PC-9 (cell line): ENCODE measurements at regions not wholly inside any gene's neighbourhood (a gene's known extent, or its start where the extent isn't known, plus 50 kb on each side); places are given as distances from the start of the nearest gene placed in this dataset.

Experiments used
- BruUV-seq: library from RNA; stranded (reverse); fragments of 400-500 nt; replicated peaks from 2 replicates; lab custom pipeline; 2021; lab: Mats Ljungman, UMichigan
- CTCF ChIA-PET: fragments of 300-600 bp; sonication (Branson Sonifier 250); formaldehyde crosslinking; loops from one replicate; lab custom pipeline; 2022; ENCODE audit warnings: antibody characterized with exemption; lab: Charles Lee
- POLR2A ChIA-PET: fragments of 300-600 bp; sonication (Branson Sonifier 250); formaldehyde crosslinking; loops from one replicate; lab custom pipeline; 2022; ENCODE audit warnings: antibody characterized with exemption; ENCODE audit not compliant: unreplicated experiment; lab: Charles Lee
- DNase-seq, 2 experiments: peaks; one replicate each; pipeline versions ENCODE4 v3.0.0 to v3.0.0-alpha.2; 2015 to 2022; ENCODE audit warnings: mixed read lengths in 1 of 2
- H2AFZ ChIP-seq: fragments of 200-600 bp; sonication (generic); 2 replicates; pipeline ENCODE4 v1.8.1; 2017; ENCODE audit warnings: antibody characterized with exemption
- H3F3A ChIP-seq: fragments of 200-600 bp; sonication (generic); 2 replicates; pipeline ENCODE4 v1.8.1; 2017; ENCODE audit warnings: antibody characterized with exemption, mild to moderate bottlenecking, low read depth; ENCODE audit not compliant: insufficient read depth
- H3K27ac ChIP-seq: fragments of 200-600 bp; sonication (generic); 2 replicates; pipeline ENCODE4 v1.6.1; 2016; ENCODE audit warnings: mixed run types
- H3K27me3 ChIP-seq: fragments of 200-600 bp; sonication (generic); 2 replicates; pipeline ENCODE4 v1.6.1; 2016; ENCODE audit warnings: low read depth, mixed run types; ENCODE audit not compliant: insufficient read depth
- H3K36me3 ChIP-seq: fragments of 200-600 bp; sonication (generic); 2 replicates; pipeline ENCODE4 v1.6.1; 2016; ENCODE audit warnings: low read depth, mixed run types
- H3K4me1 ChIP-seq: fragments of 200-600 bp; sonication (generic); replicated peaks from 2 replicates; pipeline ENCODE4 v1.6.1; 2016; ENCODE audit warnings: mixed run types; ENCODE audit not compliant: insufficient read depth
- H3K4me2 ChIP-seq: fragments of 200-600 bp; sonication (generic); 2 replicates; pipeline ENCODE4 v1.6.1; 2017; ENCODE audit warnings: mixed run types
- H3K4me3 ChIP-seq: fragments of 200-600 bp; sonication (generic); 2 replicates; pipeline ENCODE4 v1.6.1; 2016; ENCODE audit warnings: mixed run types
- H3K79me2 ChIP-seq: fragments of 200-600 bp; sonication (generic); 2 replicates; pipeline ENCODE4 v1.6.1; 2017; ENCODE audit warnings: low read depth, mixed run types
- H3K9me2 ChIP-seq: fragments of 200-600 bp; sonication (generic); 2 replicates; pipeline ENCODE4 v1.8.1; 2017; ENCODE audit warnings: mild to moderate bottlenecking; ENCODE audit not compliant: insufficient read depth
- H3K9me3 ChIP-seq: fragments of 200-600 bp; sonication (generic); 2 replicates; pipeline ENCODE4 v1.8.1; 2016; ENCODE audit warnings: low read depth; ENCODE audit not compliant: insufficient read depth
- H4K20me1 ChIP-seq: fragments of 200-600 bp; sonication (generic); 2 replicates; pipeline ENCODE4 v1.8.1; 2017; ENCODE audit not compliant: insufficient read depth
- EZH2 ChIP-seq: fragments of 200-600 bp; sonication (generic); IDR thresholded peaks from 2 replicates; pipeline ENCODE4 v1.8.0; 2017; ENCODE audit warnings: antibody characterized with exemption, low read depth
- intact Hi-C: fragments of 100-400 bp; cut with micrococcal nuclease; formaldehyde crosslinking; loops from one replicate; pipeline ENCODE4 v1.10.0; 2022; ENCODE audit not compliant: unreplicated experiment
- TF ChIP-seq, protein P1 (sequence below): fragments of 200-600 bp; sonication (generic); conservative IDR thresholded peaks from 2 replicates; pipeline ENCODE4 v1.6.1; 2017; ENCODE audit warnings: mixed run types, antibody characterized with exemption, mild to moderate bottlenecking, moderate library complexity

DNA sequence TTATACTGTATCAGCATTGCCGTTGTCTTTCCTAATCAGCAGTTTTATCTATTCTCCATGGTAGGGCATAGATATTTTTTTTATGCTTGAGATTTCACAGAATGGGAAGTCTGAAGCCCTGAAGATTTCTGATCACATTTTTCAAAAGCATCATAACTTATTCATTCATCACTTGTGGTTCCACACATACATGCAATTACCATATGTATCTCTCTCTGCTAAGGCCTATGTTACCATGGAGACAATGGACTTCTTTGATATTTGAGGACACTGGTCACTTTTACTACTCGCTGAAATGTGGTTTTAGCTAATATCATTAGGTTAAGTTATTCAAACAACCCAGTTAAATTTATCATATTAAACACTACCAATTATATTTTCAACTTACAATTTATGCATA is 1827.0 kb downstream of the MRPL39 start:
- no peaks in the 10 kb centered on the region for H3K27me3 ChIP-seq
- H3K4me1 ChIP-seq = no peaks in the 10 kb centered on the region
- POLR2A ChIA-PET = no interaction called here
- no peaks in the 10 kb centered on the region for H3K9me2 ChIP-seq
- no peak overlapping the region for H3K27ac ChIP-seq
- H3K9me3 ChIP-seq = no peaks in the 10 kb centered on the region
- CTCF ChIA-PET = no interaction called here
- H3K4me3 ChIP-seq = no peak overlapping the region
- no peaks in the 10 kb centered on the region for H3K36me3 ChIP-seq
- intact Hi-C loops = no loop called here
- no peaks in the 10 kb centered on the region for H3K79me2 ChIP-seq
- no peak overlapping the region for H2AFZ ChIP-seq
- no peak overlapping the region for H3K4me2 ChIP-seq
- TF ChIP-seq, protein P1, sequence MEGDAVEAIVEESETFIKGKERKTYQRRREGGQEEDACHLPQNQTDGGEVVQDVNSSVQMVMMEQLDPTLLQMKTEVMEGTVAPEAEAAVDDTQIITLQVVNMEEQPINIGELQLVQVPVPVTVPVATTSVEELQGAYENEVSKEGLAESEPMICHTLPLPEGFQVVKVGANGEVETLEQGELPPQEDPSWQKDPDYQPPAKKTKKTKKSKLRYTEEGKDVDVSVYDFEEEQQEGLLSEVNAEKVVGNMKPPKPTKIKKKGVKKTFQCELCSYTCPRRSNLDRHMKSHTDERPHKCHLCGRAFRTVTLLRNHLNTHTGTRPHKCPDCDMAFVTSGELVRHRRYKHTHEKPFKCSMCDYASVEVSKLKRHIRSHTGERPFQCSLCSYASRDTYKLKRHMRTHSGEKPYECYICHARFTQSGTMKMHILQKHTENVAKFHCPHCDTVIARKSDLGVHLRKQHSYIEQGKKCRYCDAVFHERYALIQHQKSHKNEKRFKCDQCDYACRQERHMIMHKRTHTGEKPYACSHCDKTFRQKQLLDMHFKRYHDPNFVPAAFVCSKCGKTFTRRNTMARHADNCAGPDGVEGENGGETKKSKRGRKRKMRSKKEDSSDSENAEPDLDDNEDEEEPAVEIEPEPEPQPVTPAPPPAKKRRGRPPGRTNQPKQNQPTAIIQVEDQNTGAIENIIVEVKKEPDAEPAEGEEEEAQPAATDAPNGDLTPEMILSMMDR = no peak
- TF ChIP-seq EZH2 = no peak
- H4K20me1 ChIP-seq = no peaks in the 10 kb centered on the region
- H3F3A ChIP-seq = no peaks in the 10 kb centered on the region
- no peak for DNase-seq
- no TSS peak for BruUV-seq

DNA sequence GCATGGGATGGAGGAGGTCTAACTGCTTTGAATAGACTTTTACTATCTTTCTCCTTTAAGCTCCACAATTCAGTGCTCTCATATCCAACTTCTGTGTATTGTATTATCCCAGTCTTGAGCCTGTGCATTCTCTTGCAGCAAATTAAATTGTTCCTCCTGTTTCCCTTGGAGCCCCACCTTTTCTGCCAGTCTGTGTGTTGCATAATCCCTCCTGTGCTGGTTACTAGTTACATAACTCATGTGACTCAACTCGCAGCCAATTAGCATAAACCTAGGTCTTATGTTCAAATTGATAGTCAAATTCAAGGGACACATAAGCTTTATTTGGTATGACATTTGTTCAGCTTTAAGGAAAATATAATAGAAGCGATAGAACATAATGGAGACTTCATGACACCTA is 1863.5 kb downstream of the MRPL39 start:
- Histone ChIP-seq H4K20me1 (no peaks in the 10 kb centered on the region), H3K9me2 (no peaks in the 10 kb centered on the region), H3K27ac (no peak overlapping the region), H3K4me1 (no peaks in the 10 kb centered on the region), H2AFZ (no peak overlapping the region), H3K36me3 (no peaks in the 10 kb centered on the region), H3K4me3 (no peak overlapping the region), H3K9me3 (no peaks in the 10 kb centered on the region), H3F3A (no peaks in the 10 kb centered on the region), H3K79me2 (no peaks in the 10 kb centered on the region), H3K27me3 (no peaks in the 10 kb centered on the region), H3K4me2 (no peak overlapping the region)
- ChIA-PET CTCF (no interaction called here), POLR2A (no interaction called here)
- no peak for DNase-seq
- no TSS peak for BruUV-seq
- intact Hi-C loops = no loop called here
- no peak for TF ChIP-seq EZH2
- TF ChIP-seq, protein P1 = no peak

DNA sequence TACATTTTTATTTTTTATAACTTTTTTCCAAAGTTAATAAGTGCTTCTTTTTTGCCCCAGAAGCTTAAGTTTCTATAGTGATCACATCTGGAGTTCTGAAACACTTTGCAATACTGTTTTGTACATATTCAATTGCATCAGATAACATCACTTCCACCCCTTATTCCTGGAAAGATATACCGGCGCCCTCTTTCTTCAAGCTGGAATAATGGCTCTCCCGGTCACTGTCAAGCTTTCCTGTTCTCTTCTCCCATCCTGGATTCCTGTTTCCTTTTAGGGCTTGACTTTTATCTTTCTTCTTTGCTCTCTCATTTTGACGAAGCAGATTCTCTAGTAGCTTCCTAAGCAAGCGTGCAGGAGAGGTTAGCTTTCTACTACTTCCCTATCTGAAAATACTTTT is 1866.8 kb downstream of the MRPL39 start:
- no peak overlapping the region for H3K4me2 ChIP-seq
- TF ChIP-seq, protein P1 = no peak
- no peak for TF ChIP-seq EZH2
- H3K4me1 ChIP-seq = no peaks in the 10 kb centered on the region
- CTCF ChIA-PET = no interaction called here
- H3K9me2 ChIP-seq = no peaks in the 10 kb centered on the region
- no TSS peak for BruUV-seq
- DNase-seq = no peak
- POLR2A ChIA-PET = no interaction called here
- no peaks in the 10 kb centered on the region for H3K9me3 ChIP-seq
- no peaks in the 10 kb centered on the region for H3K27me3 ChIP-seq
- no peak overlapping the region for H3K27ac ChIP-seq
- no peaks in the 10 kb centered on the region for H3F3A ChIP-seq
- H4K20me1 ChIP-seq = no peaks in the 10 kb centered on the region
- no peak overlapping the region for H3K4me3 ChIP-seq
- no peaks in the 10 kb centered on the region for H3K36me3 ChIP-seq
- no peak overlapping the region for H2AFZ ChIP-seq
- H3K79me2 ChIP-seq = no peaks in the 10 kb centered on the region
- intact Hi-C loops = no loop called here
